Bone marrow (tissue), 2 donors: ENCODE measurements at regions not wholly inside any gene's neighbourhood (a gene's known extent, or its start where the extent isn't known, plus 50 kb on each side); places are given as distances from the start of the nearest gene placed in this dataset.

Source experiments
- DNase-seq, 2 donors: peaks; one replicate each; lab custom pipeline; 2025; lab: John Stamatoyannopoulos, UW

DNA sequence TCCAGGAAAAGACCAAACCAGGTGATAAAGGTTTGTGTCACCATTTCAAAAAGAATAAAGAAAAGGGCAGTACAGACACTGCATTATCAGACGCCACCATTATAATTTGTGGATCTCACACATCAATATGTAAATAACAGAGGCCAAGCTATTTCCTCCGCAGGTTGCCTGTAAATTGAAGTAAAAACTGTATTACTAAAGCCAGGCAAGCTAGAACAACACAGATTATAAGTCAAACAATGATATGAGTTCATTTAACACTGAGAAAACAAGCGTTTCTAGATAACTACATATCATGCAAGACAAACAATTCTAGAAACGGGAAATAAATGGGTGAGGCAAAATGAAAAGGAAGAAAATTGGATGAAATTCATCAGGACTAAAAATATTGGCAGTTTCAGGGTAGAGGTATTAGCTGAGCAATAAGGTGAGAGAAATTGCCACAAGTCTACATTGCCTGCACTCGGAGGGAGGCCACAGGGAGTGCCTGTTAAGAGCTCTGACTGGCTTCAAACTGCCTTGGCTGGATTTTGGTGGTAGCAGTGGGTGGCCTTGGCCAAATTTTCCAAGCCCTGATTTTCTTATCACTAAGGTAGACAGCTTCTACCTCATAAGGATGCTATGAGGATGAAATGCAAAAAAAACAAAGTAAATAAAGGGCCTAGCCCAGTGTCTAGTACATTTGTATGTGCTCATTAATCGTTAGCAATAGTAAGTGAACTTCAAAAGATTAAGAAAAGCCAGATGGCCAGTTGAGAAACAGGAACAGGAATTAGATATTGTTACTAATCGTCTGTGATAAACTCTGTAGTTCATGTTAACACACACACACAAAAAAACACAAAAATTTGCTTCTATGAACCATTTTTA lies 240.0 kb upstream of the NFE2L3 start:
- no peak for DNase-seq

GRCh38 chr7:25913598-25914224 lies 238.3 kb upstream of the NFE2L3 start:
- DNase-seq: no peak

DNA sequence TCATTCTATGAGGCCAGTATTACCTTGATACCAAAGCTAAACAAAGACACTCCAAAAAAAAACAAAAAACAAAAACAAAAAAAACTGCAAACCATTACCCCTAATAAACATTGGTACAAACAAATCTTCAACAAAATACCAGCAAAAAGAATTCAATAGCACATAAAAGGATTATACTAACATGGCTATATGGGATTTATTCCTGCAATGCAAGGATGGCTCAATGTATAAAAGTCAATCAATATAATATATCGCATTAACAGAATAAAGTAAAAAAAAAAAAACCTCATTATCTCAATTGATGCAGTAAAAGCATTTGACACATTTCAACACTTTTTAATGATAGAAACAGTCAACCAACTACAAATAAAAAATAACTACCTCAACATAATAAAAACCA lies 233.3 kb upstream of the NFE2L3 start:
- no peak for DNase-seq

DNA sequence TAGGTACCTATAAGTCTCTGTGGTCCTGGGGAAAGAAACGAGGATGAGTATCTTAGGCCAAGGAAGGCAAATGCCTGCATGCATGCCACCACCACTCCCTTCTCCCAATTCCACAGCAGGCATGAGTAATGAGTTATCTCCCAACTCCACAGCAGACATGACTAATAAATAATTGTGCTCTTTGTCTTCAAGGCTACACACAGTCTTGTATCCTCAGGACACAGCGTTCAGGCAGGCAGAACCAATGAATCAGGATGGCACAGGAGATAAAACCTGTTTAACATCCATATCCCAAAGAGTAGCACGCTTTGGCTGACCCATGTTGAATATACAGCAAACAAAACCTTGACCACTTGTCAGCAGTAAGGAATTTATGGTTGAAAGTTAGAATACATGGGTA lies 229.7 kb upstream of the NFE2L3 start:
- DNase-seq: no peak

DNA sequence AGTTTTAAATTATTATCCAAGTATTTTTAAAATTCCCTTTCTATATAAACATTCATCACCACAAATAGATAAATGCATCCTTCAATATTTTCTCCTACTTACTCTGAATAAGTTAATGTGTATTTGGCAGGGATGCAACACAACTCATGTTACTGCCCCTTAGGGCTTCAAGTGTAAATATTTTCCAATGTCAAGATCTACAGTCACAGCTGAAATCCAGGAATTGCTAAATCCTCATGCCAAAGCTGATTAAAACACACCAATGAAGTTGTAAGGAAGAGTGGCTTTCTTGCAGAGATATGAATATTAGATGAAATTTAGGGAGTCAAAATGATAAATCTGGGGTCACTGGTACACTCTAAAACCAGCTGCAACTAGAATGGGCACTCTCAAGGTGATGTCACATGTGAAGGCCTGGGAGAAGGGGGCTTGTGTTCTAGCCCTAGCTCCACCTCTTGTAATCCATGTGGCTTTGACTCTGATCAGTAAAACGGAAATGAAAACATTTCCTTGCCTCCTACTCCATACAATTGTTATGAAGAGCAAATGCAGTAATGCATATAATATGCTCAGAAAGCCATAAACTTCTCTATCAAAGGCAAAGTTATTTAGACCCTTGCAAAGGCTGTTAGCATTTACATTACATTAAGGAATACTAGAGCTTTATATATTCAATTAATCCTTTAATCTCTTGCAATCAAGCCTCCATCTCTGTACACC lies 228.1 kb upstream of the NFE2L3 start:
- no peak for DNase-seq

DNA sequence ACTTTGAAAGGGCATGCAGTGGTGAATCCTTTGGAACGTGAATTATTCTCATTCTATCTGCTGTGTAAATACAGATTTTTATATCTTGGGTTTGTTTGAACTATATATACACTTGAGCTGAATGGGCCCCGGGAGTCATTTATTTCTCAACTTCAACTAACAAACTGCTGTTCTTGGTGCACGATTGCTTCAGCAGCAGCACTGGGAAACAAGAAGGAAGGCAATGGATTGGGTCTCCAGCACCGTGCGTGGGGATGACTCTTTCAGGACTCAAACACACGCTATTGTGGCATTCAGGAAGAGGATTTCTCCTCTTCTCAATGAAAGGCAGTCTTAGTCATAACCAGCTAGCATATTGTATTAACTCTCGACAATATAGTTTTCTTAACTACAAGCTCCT lies 226.0 kb upstream of the NFE2L3 start:
- no peak for DNase-seq

- no peak for DNase-seq
Observed at GRCh38 chr7:25926451-25926850, 225.5 kb upstream of the NFE2L3 start.

DNA sequence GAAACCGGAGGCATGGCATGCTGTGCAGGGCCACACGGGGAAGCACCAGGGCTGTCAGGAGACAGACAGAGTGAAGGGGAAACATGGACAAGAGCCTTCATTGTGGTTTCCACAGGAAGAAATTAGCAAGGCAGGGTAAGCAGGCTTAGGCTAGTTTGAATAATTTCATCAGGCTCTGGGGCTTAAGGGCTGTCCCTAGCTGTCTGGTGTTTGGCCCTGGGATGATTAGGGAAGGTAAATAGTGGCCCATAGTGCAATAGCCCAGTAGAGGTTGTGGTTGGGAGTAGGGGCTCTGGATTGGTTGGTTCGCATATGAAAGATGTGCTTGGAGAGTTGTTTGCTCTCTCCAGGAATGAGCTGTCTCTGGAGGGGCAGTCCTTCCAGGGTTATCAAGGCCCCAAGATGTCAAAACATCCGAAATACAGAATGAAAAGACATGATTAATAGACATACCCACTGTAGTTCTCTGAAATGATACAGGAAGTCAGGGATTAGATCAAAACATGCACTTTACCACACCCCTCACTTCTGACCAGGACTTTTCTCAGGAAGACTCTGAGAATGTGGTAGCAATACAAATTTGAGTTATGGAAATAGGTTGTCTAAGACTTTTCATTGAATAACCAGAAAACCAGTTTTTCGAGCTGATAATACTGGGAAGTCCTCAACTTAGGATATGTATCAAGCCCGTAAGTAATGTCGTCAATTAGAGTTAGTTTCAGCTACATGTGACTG lies 224.9 kb upstream of the NFE2L3 start:
- DNase-seq: no peak

GRCh38 chr7:25927626-25927978 lies 224.4 kb upstream of the NFE2L3 start:
- DNase-seq: no peak

GRCh38 chr7:25928549-25929330 lies 223.3 kb upstream of the NFE2L3 start:
- no peak for DNase-seq

GRCh38 chr7:25929448-25929847 lies 222.6 kb upstream of the NFE2L3 start:
- DNase-seq: no peak

DNA sequence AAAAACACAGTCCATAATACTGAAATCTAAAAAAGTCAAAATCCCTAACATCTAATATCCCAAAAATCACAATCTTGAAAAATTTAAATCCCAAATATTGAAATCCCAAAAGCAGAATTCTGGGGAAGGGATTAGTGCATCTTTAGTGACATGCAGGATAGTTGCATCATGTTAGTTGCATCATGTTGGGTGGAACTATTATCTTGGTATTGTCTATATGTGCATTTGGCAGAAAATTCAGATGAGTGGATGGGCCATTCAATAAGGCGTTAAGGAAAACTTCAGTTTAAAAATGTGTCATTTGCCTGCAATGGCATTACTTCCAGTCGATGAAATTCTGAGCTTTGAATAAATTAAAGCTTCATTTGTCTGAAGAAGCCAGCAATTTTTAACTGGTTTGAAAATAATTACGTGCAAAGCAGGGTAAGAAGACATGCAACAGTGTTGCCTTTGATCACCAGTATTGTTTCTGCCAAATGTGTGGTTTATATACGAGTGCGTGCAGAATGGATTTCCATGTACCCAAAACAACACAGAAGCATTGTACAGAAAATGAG lies 221.4 kb upstream of the NFE2L3 start:
- no peak for DNase-seq

GRCh38 chr7:25931156-25931555 lies 220.8 kb upstream of the NFE2L3 start:
- no peak for DNase-seq

DNA sequence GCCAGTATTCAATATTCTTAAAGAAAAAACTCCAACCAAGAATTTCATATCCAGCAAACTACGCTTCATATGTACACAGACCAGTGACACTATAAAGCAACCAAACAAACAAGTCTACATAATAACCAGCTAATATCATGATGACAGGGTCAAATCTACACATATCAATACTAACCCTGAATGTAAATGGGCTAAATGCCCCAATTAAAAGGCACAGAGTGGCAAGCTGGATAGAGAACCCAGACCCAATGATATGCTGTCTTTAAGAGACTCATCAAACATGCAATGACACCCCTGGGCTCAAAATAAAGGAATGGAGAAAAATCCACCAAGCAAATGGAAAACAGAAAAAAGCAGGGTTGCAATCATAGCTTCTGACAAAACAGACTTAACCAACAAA lies 218.1 kb upstream of the NFE2L3 start:
- DNase-seq: no peak

GRCh38 chr7:25940086-25940906 lies 211.7 kb upstream of the NFE2L3 start:
- no peak for DNase-seq

GRCh38 chr7:25944777-25945515 lies 207.1 kb upstream of the NFE2L3 start:
- no peak for DNase-seq

- no peak for DNase-seq
Observed at GRCh38 chr7:25945608-25946007, 206.4 kb upstream of the NFE2L3 start.

DNA sequence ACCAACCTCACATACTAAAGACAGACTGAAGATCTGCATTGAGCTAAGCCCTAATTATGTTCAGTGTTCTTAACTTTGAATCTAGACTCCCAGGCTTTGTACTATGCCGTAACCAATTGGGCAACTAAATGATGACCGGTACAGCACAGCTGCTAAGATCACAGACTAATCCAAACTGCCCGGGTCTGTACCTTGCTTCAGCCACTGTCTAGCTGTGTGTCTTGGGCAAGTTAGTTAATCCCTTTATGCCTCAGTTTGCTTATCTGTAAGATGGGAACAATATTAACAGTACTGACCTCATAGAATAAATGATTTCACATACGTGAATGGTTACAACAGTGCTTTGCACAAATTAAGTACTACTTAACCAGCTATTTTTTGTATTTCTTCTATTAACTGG lies 205.8 kb upstream of the NFE2L3 start:
- DNase-seq: no peak

- DNase-seq: no peak
Observed at GRCh38 chr7:25947669-25948516, 204.1 kb upstream of the NFE2L3 start.
